ENCODE measurements at regions not wholly inside any gene's neighbourhood (a gene's known extent, or its start where the extent isn't known, plus 50 kb on each side); places are given as distances from the start of the nearest gene placed in this dataset.

- DNase-seq, result no peak
Observed at GRCh38 chr19:30130356-30131122, 188.5 kb downstream of the URI1 start.

- DNase-seq, result no peak
Observed at GRCh38 chr19:30131246-30131645, 189.2 kb downstream of the URI1 start.

- no peak for DNase-seq
Observed at GRCh38 chr19:30131722-30132291, 189.8 kb downstream of the URI1 start.

- DNase-seq, result no peak
Observed at GRCh38 chr19:30132343-30133075, 190.5 kb downstream of the URI1 start.

- no peak for DNase-seq
Observed at GRCh38 chr19:30133803-30134202, 191.8 kb downstream of the URI1 start.

GRCh38 chr19:30135093-30135757 lies 193.2 kb downstream of the URI1 start:
- no peak for DNase-seq

- DNase-seq, result no peak
Observed at GRCh38 chr19:30135797-30136196, 193.8 kb downstream of the URI1 start.

GRCh38 chr19:30136611-30137195 lies 194.7 kb downstream of the URI1 start:
- no peak for DNase-seq

- DNase-seq, result no peak
Observed at GRCh38 chr19:30137747-30138146, 195.7 kb downstream of the URI1 start.

- no peak for DNase-seq
Observed at GRCh38 chr19:30144242-30144758, 202.3 kb downstream of the URI1 start.

- DNase-seq, result no peak
Observed at GRCh38 chr19:30144802-30145201, 202.8 kb downstream of the URI1 start.

- no peak for DNase-seq
Observed at GRCh38 chr19:30145467-30145866, 203.4 kb downstream of the URI1 start.

GRCh38 chr19:30146346-30146745 lies 204.3 kb downstream of the URI1 start:
- DNase-seq, result no peak

GRCh38 chr19:30148039-30148790 lies 206.2 kb downstream of the URI1 start:
- no peak for DNase-seq

GRCh38 chr19:30148803-30149202 lies 206.8 kb downstream of the URI1 start:
- no peak for DNase-seq

GRCh38 chr19:30149300-30149699 lies 207.3 kb downstream of the URI1 start:
- no peak for DNase-seq

GRCh38 chr19:30150626-30151025 lies 208.6 kb downstream of the URI1 start:
- DNase-seq, result no peak

GRCh38 chr19:30151081-30151480 lies 209.0 kb downstream of the URI1 start:
- DNase-seq, result no peak

- no peak for DNase-seq
Observed at GRCh38 chr19:30152510-30153291, 210.7 kb downstream of the URI1 start.

- DNase-seq, result no peak
Observed at GRCh38 chr19:30153326-30154210, 211.5 kb downstream of the URI1 start.
